ENCODE measurements at regions not wholly inside any gene's neighbourhood (a gene's known extent, or its start where the extent isn't known, plus 50 kb on each side); places are given as distances from the start of the nearest gene placed in this dataset.

GRCh38 chr5:143547342-143547741, 143.9 kb upstream of the NR3C1 start:
- Mint-ChIP-seq H3K27me3 (ENCODE audit: low read depth) (peaks cover 2% of the 10 kb centered on the region), H3K4me3 (ENCODE audit: low read depth) (no peak overlapping the region), H3K36me3 (ENCODE audit: low read depth) (peaks cover 5% of the 10 kb centered on the region), H3K4me1 (ENCODE audit: low read depth) (peaks cover 5% of the 10 kb centered on the region), H3K9me3 (peaks cover 5% of the 10 kb centered on the region), H3K27ac (no peak overlapping the region)
- intact Hi-C loops (cut with micrococcal nuclease) = no loop called here
- DNase-seq (ENCODE audit: low spot score) = no peak

DNA sequence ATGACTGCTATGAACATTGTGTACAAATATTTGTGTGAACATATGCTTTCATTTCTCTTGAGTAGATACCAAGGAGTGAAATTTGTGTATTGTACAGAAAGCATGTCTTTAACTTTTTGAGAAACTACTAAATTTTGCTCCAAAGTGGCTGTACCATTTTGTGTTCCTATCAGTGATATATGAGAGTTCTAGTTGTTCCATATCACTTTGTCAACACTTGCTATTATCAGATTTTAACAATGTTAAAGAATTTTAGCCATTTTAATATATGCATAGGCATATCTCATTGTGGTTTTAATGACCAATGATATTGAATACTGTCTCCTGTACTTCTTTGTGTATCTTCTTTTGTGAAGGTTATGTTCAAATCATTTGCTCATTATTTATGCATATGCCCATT, 142.9 kb upstream of the NR3C1 start:
- DNase-seq (ENCODE audit: low spot score) = no peak
- no peak overlapping the region for H3K27ac Mint-ChIP-seq
- intact Hi-C loops (cut with micrococcal nuclease) = no loop called here
- peaks cover 2% of the 10 kb centered on the region for H3K27me3 Mint-ChIP-seq (ENCODE audit: low read depth)
- no peak overlapping the region for H3K4me3 Mint-ChIP-seq (ENCODE audit: low read depth)
- peaks cover 9% of the 10 kb centered on the region for H3K4me1 Mint-ChIP-seq (ENCODE audit: low read depth)
- H3K9me3 Mint-ChIP-seq = peaks cover 5% of the 10 kb centered on the region
- peaks cover 5% of the 10 kb centered on the region for H3K36me3 Mint-ChIP-seq (ENCODE audit: low read depth)

- Mint-ChIP-seq H3K9me3 (peaks cover 8% of the 10 kb centered on the region), H3K4me1 (ENCODE audit: low read depth) (peaks cover 9% of the 10 kb centered on the region), H3K36me3 (ENCODE audit: low read depth) (peaks cover 5% of the 10 kb centered on the region), H3K4me3 (ENCODE audit: low read depth) (no peak overlapping the region), H3K27ac (no peak overlapping the region), H3K27me3 (ENCODE audit: low read depth) (peaks cover 1% of the 10 kb centered on the region)
- DNase-seq (ENCODE audit: low spot score) = no peak
- intact Hi-C loops (cut with micrococcal nuclease) = no loop called here
These were observed 141.1 kb upstream of the NR3C1 start for GRCh38 chr5:143544606-143545005.

- Mint-ChIP-seq H3K4me1 (ENCODE audit: low read depth) (peaks cover 9% of the 10 kb centered on the region), H3K9me3 (peaks cover 15% of the 10 kb centered on the region), H3K36me3 (ENCODE audit: low read depth) (peaks cover 5% of the 10 kb centered on the region), H3K27me3 (ENCODE audit: low read depth) (peaks cover 1% of the 10 kb centered on the region), H3K4me3 (ENCODE audit: low read depth) (no peak overlapping the region), H3K27ac (no peak overlapping the region)
- intact Hi-C loops (cut with micrococcal nuclease) = no loop called here
- no peak for DNase-seq (ENCODE audit: low spot score)
These were observed 140.1 kb upstream of the NR3C1 start for GRCh38 chr5:143543358-143544255.

GRCh38 chr5:143542798-143543144, 139.3 kb upstream of the NR3C1 start:
- Mint-ChIP-seq H3K9me3 (peaks cover 15% of the 10 kb centered on the region), H3K4me3 (ENCODE audit: low read depth) (no peak overlapping the region), H3K36me3 (ENCODE audit: low read depth) (peaks cover 5% of the 10 kb centered on the region), H3K27me3 (ENCODE audit: low read depth) (peaks cover 1% of the 10 kb centered on the region), H3K4me1 (ENCODE audit: low read depth) (peaks cover 9% of the 10 kb centered on the region), H3K27ac (no peak overlapping the region)
- DNase-seq (ENCODE audit: low spot score) = no peak
- intact Hi-C loops (cut with micrococcal nuclease) = no loop called here

- peaks cover under 1% of the 10 kb centered on the region for H3K36me3 Mint-ChIP-seq (ENCODE audit: low read depth)
- H3K4me1 Mint-ChIP-seq (ENCODE audit: low read depth) = peaks cover 5% of the 10 kb centered on the region
- H3K4me3 Mint-ChIP-seq (ENCODE audit: low read depth) = no peak overlapping the region
- H3K27me3 Mint-ChIP-seq (ENCODE audit: low read depth) = peaks cover 1% of the 10 kb centered on the region
- no peak for DNase-seq (ENCODE audit: low spot score)
- no peak overlapping the region for H3K27ac Mint-ChIP-seq
- intact Hi-C loops (cut with micrococcal nuclease) = no loop called here
- peaks cover 10% of the 10 kb centered on the region for H3K9me3 Mint-ChIP-seq
These were observed 138.7 kb upstream of the NR3C1 start for GRCh38 chr5:143541943-143542797.

- Mint-ChIP-seq H3K9me3 (peaks cover 10% of the 10 kb centered on the region), H3K4me1 (ENCODE audit: low read depth) (peaks cover 4% of the 10 kb centered on the region), H3K27me3 (ENCODE audit: low read depth) (peaks cover 1% of the 10 kb centered on the region), H3K36me3 (ENCODE audit: low read depth) (no peaks in the 10 kb centered on the region), H3K4me3 (ENCODE audit: low read depth) (no peak overlapping the region), H3K27ac (no peak overlapping the region)
- DNase-seq (ENCODE audit: low spot score) = no peak
- intact Hi-C loops (cut with micrococcal nuclease) = no loop called here
These were observed 136.3 kb upstream of the NR3C1 start for GRCh38 chr5:143539742-143540141.

GRCh38 chr5:143537056-143537455, 133.6 kb upstream of the NR3C1 start:
- Mint-ChIP-seq H3K27ac (no peak overlapping the region), H3K36me3 (ENCODE audit: low read depth) (no peaks in the 10 kb centered on the region), H3K9me3 (peaks cover 10% of the 10 kb centered on the region), H3K4me3 (ENCODE audit: low read depth) (no peak overlapping the region), H3K27me3 (ENCODE audit: low read depth) (peaks cover 1% of the 10 kb centered on the region), H3K4me1 (ENCODE audit: low read depth) (peaks cover 2% of the 10 kb centered on the region)
- DNase-seq (ENCODE audit: low spot score) = no peak
- intact Hi-C loops (cut with micrococcal nuclease) = no loop called here

GRCh38 chr5:143536364-143536763, 132.9 kb upstream of the NR3C1 start:
- DNase-seq (ENCODE audit: low spot score) = no peak
- Mint-ChIP-seq H3K4me3 (ENCODE audit: low read depth) (no peak overlapping the region), H3K27ac (no peak overlapping the region), H3K9me3 (peaks cover 10% of the 10 kb centered on the region), H3K36me3 (ENCODE audit: low read depth) (no peaks in the 10 kb centered on the region), H3K4me1 (ENCODE audit: low read depth) (no peaks in the 10 kb centered on the region), H3K27me3 (ENCODE audit: low read depth) (peaks cover 1% of the 10 kb centered on the region)
- intact Hi-C loops (cut with micrococcal nuclease) = no loop called here

- H3K4me3 Mint-ChIP-seq (ENCODE audit: low read depth) = no peak overlapping the region
- H3K4me1 Mint-ChIP-seq (ENCODE audit: low read depth) = no peaks in the 10 kb centered on the region
- no peaks in the 10 kb centered on the region for H3K36me3 Mint-ChIP-seq (ENCODE audit: low read depth)
- intact Hi-C loops (cut with micrococcal nuclease) = no loop called here
- no peaks in the 10 kb centered on the region for H3K27me3 Mint-ChIP-seq (ENCODE audit: low read depth)
- H3K27ac Mint-ChIP-seq = no peak overlapping the region
- H3K9me3 Mint-ChIP-seq = peaks cover 9% of the 10 kb centered on the region
- no peak for DNase-seq (ENCODE audit: low spot score)
These were observed 131.3 kb upstream of the NR3C1 start for GRCh38 chr5:143534761-143535154.

DNA sequence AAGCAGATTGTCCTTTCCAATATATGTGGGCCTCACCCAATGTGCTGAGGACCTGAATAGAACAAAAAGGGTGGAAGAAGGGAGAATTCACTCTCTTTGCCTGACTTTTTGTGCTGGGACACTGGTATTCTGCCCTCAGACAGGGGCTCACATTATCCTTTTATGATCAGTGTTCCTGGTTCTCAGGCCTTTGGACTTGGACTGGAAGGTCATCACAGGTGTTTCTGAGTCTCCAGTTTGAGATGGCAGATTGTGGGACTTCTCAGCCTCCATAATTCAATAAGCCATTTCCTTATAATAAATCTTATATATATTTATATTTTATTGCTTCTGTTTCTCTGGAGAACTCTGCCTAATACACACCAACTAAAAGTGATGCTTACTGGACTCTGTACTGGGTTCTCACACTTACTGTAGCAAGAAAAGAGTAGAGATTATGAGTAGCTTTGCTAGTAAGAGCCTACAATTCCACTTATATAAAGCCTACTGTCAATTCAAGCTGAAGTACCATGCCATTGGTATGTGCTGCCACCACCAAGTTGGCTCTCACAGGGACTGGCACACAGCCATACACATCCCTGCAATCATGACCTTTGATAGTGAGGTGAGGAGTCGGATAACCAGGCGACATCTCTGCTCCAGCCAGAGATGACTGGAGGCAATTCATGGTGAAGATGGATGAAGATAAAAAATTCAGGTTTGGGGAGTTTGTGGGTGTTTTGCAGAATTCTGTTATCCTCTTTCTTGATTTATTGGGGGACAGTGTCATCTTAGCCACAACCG, 130.7 kb upstream of the NR3C1 start:
- intact Hi-C loops (cut with micrococcal nuclease) = no loop called here
- H3K27me3 Mint-ChIP-seq (ENCODE audit: low read depth) = no peaks in the 10 kb centered on the region
- peaks cover 3% of the 10 kb centered on the region for H3K9me3 Mint-ChIP-seq
- H3K4me1 Mint-ChIP-seq (ENCODE audit: low read depth) = no peaks in the 10 kb centered on the region
- no peaks in the 10 kb centered on the region for H3K36me3 Mint-ChIP-seq (ENCODE audit: low read depth)
- no peak overlapping the region for H3K27ac Mint-ChIP-seq
- no peak for DNase-seq (ENCODE audit: low spot score)
- H3K4me3 Mint-ChIP-seq (ENCODE audit: low read depth) = no peak overlapping the region

DNA sequence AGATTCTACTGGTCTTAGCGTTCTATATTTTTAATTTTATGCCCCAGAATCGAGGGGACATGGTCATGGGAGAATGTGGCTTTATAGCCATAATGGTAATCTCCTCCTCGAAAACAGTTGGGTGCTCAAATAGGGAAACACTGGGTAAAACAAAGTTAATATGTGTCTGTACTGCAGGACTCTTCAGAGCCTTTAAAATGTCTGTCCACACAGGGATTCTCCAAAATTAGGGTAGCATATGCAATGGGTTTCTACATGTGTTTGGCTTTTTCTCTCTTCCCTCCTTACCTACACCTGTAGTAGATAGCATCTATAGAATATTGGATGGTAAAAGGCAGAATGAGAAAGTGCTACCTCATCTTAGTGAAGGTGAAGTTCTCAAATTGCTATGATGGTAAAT, 130.0 kb upstream of the NR3C1 start:
- no peaks in the 10 kb centered on the region for H3K4me1 Mint-ChIP-seq (ENCODE audit: low read depth)
- intact Hi-C loops (cut with micrococcal nuclease) = no loop called here

More for the DNA sequence above, 130.0 kb upstream of the NR3C1 start:
- Mint-ChIP-seq H3K27ac (no peak overlapping the region), H3K27me3 (ENCODE audit: low read depth) (no peaks in the 10 kb centered on the region), H3K9me3 (no peaks in the 10 kb centered on the region), H3K4me3 (ENCODE audit: low read depth) (no peak overlapping the region), H3K36me3 (ENCODE audit: low read depth) (no peaks in the 10 kb centered on the region)
- no peak for DNase-seq (ENCODE audit: low spot score)

All from activated T-helper 2 cell treated with anti-CD3 and anti-CD28 coated beads, Interferon-gamma antibody, Interleukin-2, Interleukin-4, amounts not matched to agents 10 μg/mL and 5 μg/mL and 100 μg/mL, durations not matched to agents 14 hours and 24 hours and 36 hours (primary cell).